Psoas muscle (tissue), 7 donors: ENCODE measurements at regions not wholly inside any gene's neighbourhood (a gene's known extent, or its start where the extent isn't known, plus 50 kb on each side); places are given as distances from the start of the nearest gene placed in this dataset.
"Not testable (repeated sequence)": the region's sequence is repeated elsewhere in the genome, so short reads cannot be mapped to it uniquely, and the experiment has no call there.

ENCODE experiments used
- ATAC-seq, 4 donors: fragments of 200-7000 bp; cut with Tn5 transposase; one replicate each; pipeline ENCODE4 v1.9.1; 2020; ENCODE audit warnings: moderate library complexity in 3 of 4, mild to moderate bottlenecking in 2 of 4
- DNase-seq, 2 donors: peaks; one replicate each; pipeline ENCODE4 v3.0.0-alpha.2; 2020
- H3K27ac ChIP-seq: fragments of 200-600 bp; one replicate; pipeline ENCODE4 v1.8.0; 2022
- H3K27me3 ChIP-seq, 3 donors: fragments of 200-600 bp in 1 of 3; one replicate each; pipeline versions ENCODE4 v1.6.1 to v1.8.0; 2013 to 2022; ENCODE audit warnings: low read length in 2 of 3, mild to moderate bottlenecking in 2 of 3, moderate library complexity in 1 of 3; ENCODE audit not compliant: insufficient read depth in 3 of 3
- H3K36me3 ChIP-seq, 2 donors: fragments of 200-600 bp in 1 of 2; one replicate each; pipeline versions ENCODE4 v1.6.1 to v1.8.0; 2013 to 2022; ENCODE audit warnings: low read depth in 1 of 2, mild to moderate bottlenecking in 1 of 2, moderate library complexity in 1 of 2; ENCODE audit not compliant: insufficient read depth in 1 of 2
- H3K4me1 ChIP-seq: fragments of 200-600 bp; one replicate; pipeline ENCODE4 v1.8.0; 2022
- H3K4me3 ChIP-seq: fragments of 200-600 bp; one replicate; pipeline ENCODE4 v1.8.0; 2022; ENCODE audit warnings: mild to moderate bottlenecking
- H3K9me3 ChIP-seq: fragments of 200-600 bp; one replicate; pipeline ENCODE4 v1.8.0; 2022
- CTCF ChIP-seq: fragments of 200-600 bp; IDR thresholded peaks from one replicate; pipeline ENCODE4 v1.8.0; 2022; ENCODE audit warnings: antibody characterized with exemption
- WGBS, 3 donors: extraction: QIAGEN DNeasy Blood & Tissue Kit; methylation state at CpG; one replicate each; pipeline versions ENCODE4 v1.1.6 to v1.1.7; 2013; 5-methylcytosine and 5-hydroxymethylcytosine counted together
- intact Hi-C, 2 donors: fragments of 100-400 bp; cut with DNase I; formaldehyde crosslinking; loops; one replicate each; pipeline versions ENCODE4 v1.11.0 to v1.14.2; 2022
- donor health status: healthy with polysubstance abuse.
- donor health status: DM: no; HTN: no; CAD: no; lungs with moderate emphysema.
- donor health status: Bipolar disorder and iron deficiency.
- donor health status: healthy.
- donor health status: DM: yes; HTN: yes; CAD: no.
- donor health status: DM: no; HTN: no; CAD: no.
- donor health status: DM: yes; HTN: yes; CAD: no.

DNA sequence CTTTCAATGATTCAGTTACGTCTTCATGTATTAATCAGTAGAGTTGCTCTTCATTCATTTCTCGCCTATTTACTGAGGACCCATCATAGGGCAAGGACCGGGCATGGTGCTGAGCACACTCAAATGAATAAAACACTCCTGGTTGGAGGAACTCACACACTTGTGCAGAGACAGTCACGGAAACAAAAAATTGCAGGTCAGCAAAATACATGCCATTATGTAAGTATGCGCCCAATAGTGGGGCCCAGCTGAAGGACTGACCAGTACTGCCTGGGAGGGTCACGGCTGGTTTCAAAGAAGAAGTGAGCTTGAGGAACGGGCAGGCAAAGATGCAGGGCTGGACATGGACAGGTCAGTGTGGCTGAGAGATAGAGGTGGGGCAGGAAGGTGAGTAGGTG is 102.9 kb downstream of the DDX1 start:
- Histone ChIP-seq H3K9me3 (no peaks in the 10 kb centered on the region), H3K27ac (no peak overlapping the region), H3K36me3 (no peaks in the 10 kb centered on the region), H3K27me3 (peaks cover 0 to 2% (median 0%) of the 10 kb centered on the region in 3 donors), H3K4me3 (no peak overlapping the region), H3K4me1 (no peaks in the 10 kb centered on the region)
- no peak for ATAC-seq
- WGBS, 3 donors: 89 to 90% (median 90%) methylated on average over 7 of the region's 7 CpGs
- DNase-seq: no peak
- TF ChIP-seq CTCF: no peak
- intact Hi-C loops: no loop called here

DNA sequence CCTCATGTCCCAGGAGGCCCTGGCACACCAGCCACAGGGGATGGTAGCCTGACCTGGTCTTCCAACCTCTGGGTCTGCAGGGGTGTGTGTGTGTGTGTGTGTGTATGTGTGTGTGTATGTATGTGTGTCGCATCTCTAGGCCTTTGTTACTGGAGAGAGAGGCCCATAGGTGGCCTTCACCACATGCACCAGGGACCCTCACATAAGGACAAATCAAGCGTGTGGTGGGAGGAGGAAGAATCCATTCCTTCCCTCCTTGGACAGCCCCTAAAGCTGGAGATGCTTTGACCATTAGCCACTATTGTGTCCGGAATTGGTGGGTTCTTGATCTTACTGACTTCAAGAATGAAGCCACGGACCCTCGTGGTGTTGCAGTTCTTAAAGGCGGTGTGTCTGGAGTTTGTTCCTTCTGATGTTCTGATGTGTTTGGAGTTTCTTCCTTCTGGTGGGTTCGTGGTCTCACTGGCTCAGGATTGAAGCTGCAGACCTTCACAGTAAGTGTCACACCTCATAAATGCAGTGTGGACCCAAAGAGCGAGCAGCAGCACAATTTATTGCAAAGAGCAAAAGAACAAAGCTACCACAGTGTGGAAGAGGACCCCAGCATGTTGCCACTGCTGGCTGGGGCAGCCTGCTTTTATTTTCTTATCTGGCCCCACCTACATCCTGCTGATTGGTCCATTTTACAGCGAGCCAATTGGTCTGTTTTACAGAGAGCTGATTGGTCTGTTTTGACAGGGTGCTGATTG is 104.1 kb downstream of the DDX1 start:
- WGBS, 3 donors: 76 to 96% (median 87%) methylated on average over 9 of the region's 9 CpGs
- no peak overlapping the region for H3K4me3 ChIP-seq
- peaks cover 0 to 2% (median 0%) of the 10 kb centered on the region in 3 donors for H3K27me3 ChIP-seq
- no peak overlapping the region for H3K27ac ChIP-seq
- no peaks in the 10 kb centered on the region for H3K36me3 ChIP-seq
- no peak for TF ChIP-seq CTCF
- DNase-seq (no peak), ATAC-seq (no peak)
- intact Hi-C loops: no loop called here
- H3K9me3 ChIP-seq: no peaks in the 10 kb centered on the region
- H3K4me1 ChIP-seq: no peaks in the 10 kb centered on the region

- H3K36me3 ChIP-seq, DNase-seq, H3K27ac ChIP-seq, H3K27me3 ChIP-seq, H3K4me3 ChIP-seq, H3K4me1 ChIP-seq, ATAC-seq, H3K9me3 ChIP-seq, intact Hi-C loops: not testable (repeated sequence)
- WGBS, 3 donors: 32 to 92% (median 50%) methylated on average over 25 to 32 of the region's 32 CpGs
Observed at GRCh38 chr2:15696606-15697170, 105.0 kb downstream of the DDX1 start.

DNA sequence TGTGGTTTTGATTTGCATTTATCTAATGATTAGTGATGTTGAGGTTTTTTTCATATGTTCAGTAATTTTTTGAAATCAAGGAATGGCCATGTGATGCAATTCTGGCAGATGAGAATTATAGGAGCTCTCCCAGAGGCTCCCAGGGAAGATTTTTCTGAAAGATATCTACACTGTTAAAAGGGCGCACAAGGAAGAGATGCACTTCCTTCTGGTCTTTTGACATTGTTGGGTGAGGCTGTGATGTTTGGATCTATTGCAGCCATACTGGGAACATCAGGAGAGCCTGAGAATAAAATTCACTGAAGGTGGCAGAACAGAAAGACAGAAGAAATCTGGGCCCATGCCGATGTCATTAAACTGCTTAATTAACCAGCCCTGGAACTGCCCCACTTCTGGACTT is 108.5 kb downstream of the DDX1 start:
- WGBS, 3 donors: 90 to 98% (median 92%) methylated on average over 2 of the region's 2 CpGs
- no peak for TF ChIP-seq CTCF
- Histone ChIP-seq H3K27me3 (no peaks in the 10 kb centered on the region), H3K4me3 (no peak overlapping the region), H3K4me1 (no peaks in the 10 kb centered on the region), H3K36me3 (no peaks in the 10 kb centered on the region), H3K9me3 (no peaks in the 10 kb centered on the region), H3K27ac (no peak overlapping the region)
- no peak for ATAC-seq
- intact Hi-C loops: no loop called here
- DNase-seq: no peak

- no peak overlapping the region for H3K4me3 ChIP-seq
- WGBS, 3 donors: 59 to 71% (median 70%) methylated on average over 7 of the region's 7 CpGs
- no peak overlapping the region for H3K27ac ChIP-seq
- no peak for TF ChIP-seq CTCF
- no peaks in the 10 kb centered on the region for H3K36me3 ChIP-seq
- ATAC-seq (no peak), DNase-seq (no peak)
- no peaks in the 10 kb centered on the region for H3K4me1 ChIP-seq
- no peaks in the 10 kb centered on the region for H3K27me3 ChIP-seq
- no peaks in the 10 kb centered on the region for H3K9me3 ChIP-seq
- intact Hi-C loops: no loop called here
Observed at GRCh38 chr2:15700599-15701340, 109.1 kb downstream of the DDX1 start.
